Transverse colon (tissue), 4 donors: ENCODE measurements at regions not wholly inside any gene's neighbourhood (a gene's known extent, or its start where the extent isn't known, plus 50 kb on each side); places are given as distances from the start of the nearest gene placed in this dataset.

Experiments used
- POLR2AphosphoS5 ChIP-seq, 3 donors: sonication (generic); formaldehyde crosslinking; IDR thresholded peaks; one replicate each; pipeline ENCODE4 v1.6.1; 2016; ENCODE audit warnings: antibody characterized with exemption in 3 of 3
- TF ChIP-seq, protein P1 (sequence below), 5 experiments: fragments of 200-600 bp in 3 of 5; fragments of 450-650 bp in 2 of 5; sonication (generic) in 3 of 5; IDR thresholded peaks; 1 replicate in 2 of 5; 2 replicates in 3 of 5; pipeline ENCODE4 v1.5.1; 2016 to 2017; ENCODE audit warnings: antibody characterized with exemption in 5 of 5, inconsistent platforms in 3 of 5, mild to moderate bottlenecking in 2 of 5, moderate library complexity in 1 of 5

- no peak for TF ChIP-seq POLR2AphosphoS5 (IDR thresholded peaks at IDR 0.05)
- TF ChIP-seq, protein P1, sequence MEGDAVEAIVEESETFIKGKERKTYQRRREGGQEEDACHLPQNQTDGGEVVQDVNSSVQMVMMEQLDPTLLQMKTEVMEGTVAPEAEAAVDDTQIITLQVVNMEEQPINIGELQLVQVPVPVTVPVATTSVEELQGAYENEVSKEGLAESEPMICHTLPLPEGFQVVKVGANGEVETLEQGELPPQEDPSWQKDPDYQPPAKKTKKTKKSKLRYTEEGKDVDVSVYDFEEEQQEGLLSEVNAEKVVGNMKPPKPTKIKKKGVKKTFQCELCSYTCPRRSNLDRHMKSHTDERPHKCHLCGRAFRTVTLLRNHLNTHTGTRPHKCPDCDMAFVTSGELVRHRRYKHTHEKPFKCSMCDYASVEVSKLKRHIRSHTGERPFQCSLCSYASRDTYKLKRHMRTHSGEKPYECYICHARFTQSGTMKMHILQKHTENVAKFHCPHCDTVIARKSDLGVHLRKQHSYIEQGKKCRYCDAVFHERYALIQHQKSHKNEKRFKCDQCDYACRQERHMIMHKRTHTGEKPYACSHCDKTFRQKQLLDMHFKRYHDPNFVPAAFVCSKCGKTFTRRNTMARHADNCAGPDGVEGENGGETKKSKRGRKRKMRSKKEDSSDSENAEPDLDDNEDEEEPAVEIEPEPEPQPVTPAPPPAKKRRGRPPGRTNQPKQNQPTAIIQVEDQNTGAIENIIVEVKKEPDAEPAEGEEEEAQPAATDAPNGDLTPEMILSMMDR (IDR thresholded peaks at IDR 0.05) = no peak
Measured at GRCh38 chr2:156670104-156670503, 233.9 kb downstream of the GPD2 start.
